HL-60 (cell line): ENCODE measurements at regions not wholly inside any gene's neighbourhood (a gene's known extent, or its start where the extent isn't known, plus 50 kb on each side); places are given as distances from the start of the nearest gene placed in this dataset.

Source experiments
- DNase-seq, 2 experiments: peaks; one replicate each; pipeline ENCODE4 v3.0.0-alpha.2; 2010 to 2020; ENCODE audit warnings: low read depth in 1 of 2, low spot score in 1 of 2
- H3K27ac ChIP-seq: fragments of 250-450 bp; sonication (Bioruptor Pico); replicated peaks from 2 replicates; pipeline ENCODE4 v1.5.1; 2020; ENCODE audit warnings: mild to moderate bottlenecking, moderate library complexity
- H3K27me3 ChIP-seq: fragments of 250-450 bp; sonication (Bioruptor Pico); 2 replicates; pipeline ENCODE4 v1.5.1; 2021; ENCODE audit warnings: mild to moderate bottlenecking, moderate library complexity; ENCODE audit not compliant: insufficient read depth, poor library complexity, severe bottlenecking
- H3K4me3 ChIP-seq: replicated peaks from 2 replicates; pipeline ENCODE4 v1.5.1; 2011; ENCODE audit warnings: mild to moderate bottlenecking, control low read depth, low read length; ENCODE audit not compliant: insufficient read depth
- CTCF ChIP-seq: IDR thresholded peaks from one replicate; pipeline ENCODE4 v1.5.1; 2011; ENCODE audit warnings: low read length, control low read depth, inconsistent platforms; ENCODE audit not compliant: insufficient read depth
- GABPA ChIP-seq: IDR thresholded peaks from 2 replicates; pipeline ENCODE4 v1.6.1; 2012; ENCODE audit warnings: low read depth
- POLR2AphosphoS5 ChIP-seq: IDR thresholded peaks from 2 replicates; pipeline ENCODE4 v1.6.1; 2012; ENCODE audit warnings: low read depth
- REST ChIP-seq: IDR thresholded peaks from 2 replicates; pipeline ENCODE4 v1.6.1; 2012; ENCODE audit warnings: low read depth; ENCODE audit not compliant: insufficient replicate concordance
- SPI1 ChIP-seq: IDR thresholded peaks from 2 replicates; pipeline ENCODE4 v1.6.1; 2012; ENCODE audit warnings: low read depth, mild to moderate bottlenecking, borderline replicate concordance

DNA sequence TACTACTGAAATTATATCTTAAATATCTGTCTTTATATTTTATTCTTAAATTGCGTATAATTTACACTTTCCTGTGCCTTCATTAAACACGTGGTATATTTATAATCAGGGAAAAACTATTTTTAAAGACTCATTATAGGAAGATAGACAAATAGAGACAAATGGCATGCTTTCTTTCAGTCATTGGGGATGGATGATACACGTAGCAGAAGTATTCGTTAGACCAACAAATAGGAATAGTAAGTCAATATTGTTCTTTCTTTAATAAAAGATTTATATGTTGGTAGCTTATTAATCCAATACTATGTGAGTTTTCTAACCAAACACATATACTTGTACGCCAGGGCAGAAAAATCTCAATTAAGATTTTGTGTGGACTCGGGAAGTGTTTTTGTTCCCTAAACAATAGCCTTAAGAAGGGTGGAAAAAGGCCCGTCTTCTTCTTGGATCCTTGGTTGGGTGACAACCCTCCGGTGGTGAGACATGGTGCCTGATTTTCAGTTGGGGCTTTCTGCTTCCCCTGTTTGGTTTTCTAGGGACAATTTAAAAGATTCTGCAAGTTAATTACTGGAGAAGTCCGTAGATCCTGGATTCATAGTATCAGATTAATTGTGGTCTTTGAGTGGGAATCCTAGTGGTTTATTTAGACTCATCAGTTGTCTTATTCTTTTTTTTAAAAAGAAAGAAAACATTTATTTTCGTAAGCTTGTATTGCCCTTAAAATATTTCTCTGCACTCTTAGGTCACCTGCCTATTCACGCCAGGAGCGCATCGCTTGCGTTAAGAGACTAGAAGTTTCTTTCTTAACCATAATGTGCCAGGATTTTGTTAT lies 83.5 kb upstream of the WNT7B start:
- no peak overlapping the region for H3K4me3 ChIP-seq

GRCh38 chr22:46061124-46061500 lies 84.2 kb upstream of the WNT7B start:
- H3K4me3 ChIP-seq = no peak overlapping the region

More for the DNA sequence above, 83.5 kb upstream of the WNT7B start:
- Histone ChIP-seq H3K27me3 (no peaks in the 10 kb centered on the region), H3K27ac (no peak overlapping the region)
- no peak for TF ChIP-seq POLR2AphosphoS5
- no peak for TF ChIP-seq GABPA
- no peak for TF ChIP-seq CTCF
- TF ChIP-seq REST = no peak
- no peak for TF ChIP-seq SPI1
- no peak for DNase-seq

More at GRCh38 chr22:46061124-46061500, 84.2 kb upstream of the WNT7B start:
- DNase-seq = no peak
- Histone ChIP-seq H3K27ac (no peak overlapping the region), H3K27me3 (no peaks in the 10 kb centered on the region)
- no peak for TF ChIP-seq SPI1
- TF ChIP-seq POLR2AphosphoS5 = no peak
- no peak for TF ChIP-seq REST
- TF ChIP-seq CTCF = no peak
- no peak for TF ChIP-seq GABPA
